Karpas-422 (cell line): ENCODE measurements at regions not wholly inside any gene's neighbourhood (a gene's known extent, or its start where the extent isn't known, plus 50 kb on each side); places are given as distances from the start of the nearest gene placed in this dataset.

ENCODE experiments used
- DNase-seq: peaks from one replicate; pipeline ENCODE4 v3.0.0-alpha.2; 2015
- H2AFZ ChIP-seq: fragments of 200-600 bp; sonication (generic); 2 replicates; pipeline ENCODE4 v1.6.1; 2014; ENCODE audit warnings: antibody characterized with exemption, low read length, mixed read lengths
- H3K27ac ChIP-seq: fragments of 200-600 bp; sonication (generic); 2 replicates; pipeline ENCODE4 v1.5.1; 2014; ENCODE audit warnings: mild to moderate bottlenecking, low read length, moderate library complexity
- H3K27me3 ChIP-seq: fragments of 200-600 bp; sonication (generic); 2 replicates; pipeline ENCODE4 v1.6.1; 2014; ENCODE audit warnings: low read length, mixed read lengths
- H3K36me3 ChIP-seq: fragments of 200-600 bp; sonication (generic); 2 replicates; pipeline ENCODE4 v1.6.1; 2014; ENCODE audit warnings: low read length, mixed read lengths; ENCODE audit not compliant: insufficient read depth
- H3K4me1 ChIP-seq: fragments of 200-600 bp; sonication (generic); 2 replicates; pipeline ENCODE4 v1.6.1; 2014; ENCODE audit warnings: mild to moderate bottlenecking, low read length, mixed read lengths
- H3K4me2 ChIP-seq: fragments of 200-600 bp; sonication (generic); 2 replicates; pipeline ENCODE4 v1.6.1; 2014; ENCODE audit warnings: low read length, low read depth, mild to moderate bottlenecking; ENCODE audit not compliant: poor library complexity, severe bottlenecking
- H3K4me3 ChIP-seq: fragments of 200-600 bp; sonication (generic); 2 replicates; pipeline ENCODE4 v1.5.1; 2014; ENCODE audit warnings: mild to moderate bottlenecking, antibody characterized with exemption, low read length, mixed read lengths
- H3K79me2 ChIP-seq: fragments of 200-600 bp; sonication (generic); 2 replicates; pipeline ENCODE4 v1.6.1; 2014; ENCODE audit warnings: mild to moderate bottlenecking, low read length, mixed read lengths
- H3K9ac ChIP-seq: fragments of 200-600 bp; sonication (generic); 2 replicates; pipeline ENCODE4 v1.6.0; 2014; ENCODE audit warnings: low read length
- H3K9me2 ChIP-seq: fragments of 200-600 bp; sonication (generic), shearing (Covaris generic); replicated peaks from 2 replicates; pipeline ENCODE4 v1.6.0; 2014; ENCODE audit warnings: mild to moderate bottlenecking, low read length, moderate library complexity; ENCODE audit not compliant: insufficient read depth
- H3K9me3 ChIP-seq: fragments of 300-700, 200-600 bp; sonication (generic); 2 replicates; pipeline ENCODE4 v1.6.1; 2014; ENCODE audit warnings: low read length, mixed read lengths
- H4K20me1 ChIP-seq: fragments of 200-600 bp; sonication (generic); 2 replicates; pipeline ENCODE4 v1.6.1; 2014; ENCODE audit warnings: mild to moderate bottlenecking, antibody characterized with exemption, low read length, low read depth; ENCODE audit not compliant: insufficient read depth

DNA sequence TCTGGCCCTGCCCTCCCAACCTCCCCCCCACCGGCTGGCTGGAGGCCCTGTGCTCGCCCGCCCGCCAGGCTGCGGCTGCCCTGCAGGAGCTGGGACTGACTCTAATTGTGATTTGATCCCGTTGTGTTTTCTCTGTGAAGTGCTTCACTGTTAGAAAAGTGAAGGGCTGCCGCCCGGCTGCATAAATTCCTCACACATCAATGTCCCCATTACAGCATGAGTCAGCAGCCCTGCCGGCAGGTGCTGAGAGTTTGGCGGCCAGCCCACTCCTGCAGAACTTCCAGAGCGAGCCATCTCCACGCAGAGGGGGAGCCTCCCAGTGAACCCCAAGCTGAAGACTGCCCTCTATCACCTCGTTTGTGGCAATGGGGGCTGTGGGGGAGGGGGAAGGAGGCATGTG lies 137.9 kb downstream of the DLL1 start:
- no peaks in the 10 kb centered on the region for H3K9me2 ChIP-seq
- no peak overlapping the region for H3K27ac ChIP-seq
- no peak overlapping the region for H3K4me2 ChIP-seq
- H3K79me2 ChIP-seq = no peaks in the 10 kb centered on the region
- no peak for DNase-seq
- no peaks in the 10 kb centered on the region for H4K20me1 ChIP-seq
- no peaks in the 10 kb centered on the region for H3K27me3 ChIP-seq
- no peaks in the 10 kb centered on the region for H3K36me3 ChIP-seq
- no peaks in the 10 kb centered on the region; the same call in 1 of the 2 replicates for H3K9me3 ChIP-seq
- no peaks in the 10 kb centered on the region for H3K4me1 ChIP-seq
- H2AFZ ChIP-seq = no peak overlapping the region
- H3K9ac ChIP-seq = no peak overlapping the region
- H3K4me3 ChIP-seq = no peak overlapping the region

DNA sequence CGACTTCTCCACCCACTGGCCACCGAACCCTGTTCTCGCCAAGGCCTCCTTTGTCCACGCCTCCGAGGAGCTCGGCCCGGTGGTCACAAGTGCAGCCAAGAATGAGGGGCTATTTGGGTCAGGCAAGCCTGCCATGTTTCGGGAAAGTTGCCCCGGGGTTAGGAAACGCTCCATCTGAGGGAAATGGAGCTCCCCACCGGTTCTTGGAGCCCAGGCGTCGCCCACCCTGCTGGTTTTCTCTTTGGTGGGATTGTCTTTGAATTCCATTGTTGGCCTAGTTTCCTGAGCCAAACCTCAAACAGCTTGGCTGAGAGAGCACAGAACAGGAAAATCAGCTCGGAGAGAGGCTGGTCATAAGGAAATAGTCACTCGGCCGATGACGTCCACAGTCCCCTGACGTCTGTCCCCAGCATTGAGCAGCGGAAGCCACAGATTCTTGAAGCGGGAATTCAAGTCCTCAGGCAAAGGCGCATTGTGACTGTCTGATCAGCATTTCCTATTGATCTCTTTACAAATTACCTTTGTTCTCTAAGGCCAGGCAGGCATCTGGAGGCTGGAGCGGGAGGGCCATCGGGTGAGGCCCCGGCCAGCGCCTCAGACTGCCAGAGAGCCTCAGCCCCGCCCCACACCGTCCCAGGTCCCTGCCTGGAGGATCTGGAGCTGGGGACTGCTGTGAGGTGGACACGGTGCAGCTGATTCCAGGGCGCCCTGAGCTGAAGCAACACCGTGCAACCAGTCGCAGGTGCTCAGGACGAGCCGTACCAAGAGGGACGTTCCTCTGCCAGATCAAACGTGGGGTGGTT lies 138.6 kb downstream of the DLL1 start:
- Histone ChIP-seq H3K4me2 (no peak overlapping the region), H3K9me2 (no peaks in the 10 kb centered on the region), H3K9ac (no peak overlapping the region), H3K4me3 (no peak overlapping the region), H2AFZ (no peak overlapping the region), H3K79me2 (no peaks in the 10 kb centered on the region), H3K4me1 (no peaks in the 10 kb centered on the region), H4K20me1 (no peaks in the 10 kb centered on the region), H3K36me3 (no peaks in the 10 kb centered on the region), H3K27me3 (no peaks in the 10 kb centered on the region), H3K9me3 (no peaks in the 10 kb centered on the region; the same call in 1 of the 2 replicates), H3K27ac (no peak overlapping the region)
- DNase-seq = no peak

DNA sequence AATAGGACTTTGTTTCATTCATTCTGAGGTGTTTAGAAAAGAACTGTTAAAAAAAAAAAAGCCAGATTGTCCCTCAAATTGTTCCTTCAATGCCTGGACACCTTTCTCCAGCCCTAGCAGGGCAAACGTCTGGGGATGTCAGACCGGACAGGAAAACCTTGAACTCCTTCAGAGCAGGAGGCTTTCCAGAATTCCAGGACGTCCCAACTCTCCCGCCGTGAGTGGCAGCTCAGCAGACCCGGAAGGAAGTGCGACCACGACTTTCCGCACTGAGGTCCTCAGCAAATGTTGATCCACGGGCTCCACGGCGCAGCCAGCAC lies 139.1 kb downstream of the DLL1 start:
- no peaks in the 10 kb centered on the region for H3K9me3 ChIP-seq
- H3K79me2 ChIP-seq = no peaks in the 10 kb centered on the region
- H3K9ac ChIP-seq = no peak overlapping the region
- H3K36me3 ChIP-seq = no peaks in the 10 kb centered on the region
- H3K9me2 ChIP-seq = no peaks in the 10 kb centered on the region
- no peak for DNase-seq
- no peaks in the 10 kb centered on the region for H3K27me3 ChIP-seq
- no peaks in the 10 kb centered on the region for H3K4me1 ChIP-seq
- no peak overlapping the region for H3K4me2 ChIP-seq
- no peak overlapping the region for H3K27ac ChIP-seq
- H3K4me3 ChIP-seq = no peak overlapping the region
- H4K20me1 ChIP-seq = no peaks in the 10 kb centered on the region
- H2AFZ ChIP-seq = no peak overlapping the region

DNA sequence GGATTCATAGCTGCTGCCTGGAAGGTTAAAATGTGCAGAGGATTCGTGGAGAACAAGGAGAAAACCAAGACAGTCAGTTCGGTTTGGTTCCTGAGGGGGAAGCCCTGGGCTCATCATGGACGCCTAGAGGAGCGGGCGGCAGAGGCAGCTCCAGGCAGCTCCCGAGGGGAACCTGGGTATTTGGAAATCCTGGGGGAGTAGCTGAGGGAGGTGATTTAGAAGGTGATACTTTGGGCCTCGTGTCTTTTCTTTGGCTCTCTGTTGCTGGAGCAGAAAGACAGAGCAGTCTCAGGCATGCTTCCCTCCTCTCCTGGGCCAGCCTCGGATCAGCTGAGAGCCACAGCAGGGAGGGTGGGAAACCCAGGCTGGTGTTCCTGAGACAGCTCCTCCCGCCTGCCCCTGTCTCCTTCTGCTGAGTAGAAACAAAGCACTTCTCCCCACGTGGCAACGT lies 139.5 kb downstream of the DLL1 start:
- Histone ChIP-seq H3K9me2 (no peaks in the 10 kb centered on the region), H3K9ac (no peak overlapping the region), H3K4me3 (no peak overlapping the region), H2AFZ (no peak overlapping the region), H3K27ac (no peak overlapping the region), H3K4me2 (no peak overlapping the region), H3K4me1 (no peaks in the 10 kb centered on the region), H3K9me3 (no peaks in the 10 kb centered on the region), H3K36me3 (no peaks in the 10 kb centered on the region), H3K79me2 (no peaks in the 10 kb centered on the region), H4K20me1 (no peaks in the 10 kb centered on the region), H3K27me3 (no peaks in the 10 kb centered on the region)
- no peak for DNase-seq

DNA sequence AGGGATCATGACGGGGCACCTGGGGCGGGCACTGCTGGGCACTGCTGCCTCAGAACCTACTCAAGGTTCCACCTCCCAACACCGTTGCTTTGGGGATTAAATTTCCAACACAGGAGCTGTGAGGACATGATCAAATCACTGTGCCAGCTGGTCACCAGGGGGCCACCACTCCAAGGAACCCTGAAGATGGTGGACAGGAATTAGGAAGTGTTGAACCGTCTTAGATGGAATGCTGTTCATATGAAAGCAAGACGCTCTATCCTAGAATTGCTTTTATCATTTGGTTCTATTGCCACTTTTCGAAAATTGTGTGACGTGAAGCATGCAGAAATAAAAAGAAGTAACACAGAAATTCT lies 140.3 kb downstream of the DLL1 start:
- H3K36me3 ChIP-seq = no peaks in the 10 kb centered on the region
- no peak overlapping the region for H2AFZ ChIP-seq

DNA sequence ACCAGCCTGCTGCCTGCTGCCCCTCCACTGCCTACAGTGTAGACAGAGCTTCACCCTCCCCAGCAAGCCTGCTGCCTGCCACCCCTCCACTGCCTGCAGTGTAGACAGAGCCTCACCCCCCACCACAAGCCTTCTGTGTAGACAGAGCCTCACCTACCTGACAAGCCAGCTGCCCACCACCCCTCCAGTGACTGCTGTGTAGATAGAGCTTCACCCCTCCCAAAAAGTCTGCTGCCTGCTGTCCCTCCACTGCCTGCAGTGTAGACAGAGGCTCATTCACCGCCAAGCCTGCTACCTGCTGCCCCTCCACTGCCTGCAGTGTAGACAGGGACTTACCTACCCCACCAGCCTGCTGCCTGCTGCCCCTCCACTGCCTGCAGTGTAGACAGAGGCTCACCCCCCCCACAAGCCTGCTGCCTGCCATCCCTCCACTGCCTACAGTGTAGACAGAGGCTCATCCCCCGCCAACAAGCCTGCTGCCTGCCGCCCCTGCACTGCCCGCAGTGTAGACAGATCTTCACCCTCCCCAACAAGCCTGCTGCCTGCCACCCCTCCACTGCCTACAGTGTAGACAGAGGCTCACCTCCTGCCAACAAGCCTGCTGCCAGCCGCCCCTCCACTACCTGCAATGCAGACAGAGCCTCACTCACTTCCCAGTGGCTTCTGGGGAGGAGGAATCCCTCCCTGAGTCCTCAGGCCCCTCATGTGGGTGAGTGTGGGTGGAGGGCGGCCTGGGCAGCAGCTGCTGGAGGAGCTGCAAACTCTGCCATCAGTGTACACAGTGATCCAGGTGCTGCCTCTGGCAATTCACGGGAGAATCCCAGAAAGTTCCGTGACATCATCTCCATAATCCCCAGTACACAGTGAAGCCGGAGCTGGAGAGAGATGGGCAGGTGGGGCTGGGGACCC lies 140.9 kb downstream of the DLL1 start:
- Histone ChIP-seq H3K36me3 (no peaks in the 10 kb centered on the region), H3K79me2 (no peaks in the 10 kb centered on the region), H3K27ac (no peak overlapping the region), H3K9me3 (no peaks in the 10 kb centered on the region), H3K27me3 (no peaks in the 10 kb centered on the region), H2AFZ (no peak overlapping the region), H3K4me2 (no peak overlapping the region), H3K9me2 (no peaks in the 10 kb centered on the region), H4K20me1 (no peaks in the 10 kb centered on the region), H3K4me1 (no peaks in the 10 kb centered on the region), H3K4me3 (no peak overlapping the region), H3K9ac (no peak overlapping the region)
- no peak for DNase-seq

More for the DNA sequence above, 140.3 kb downstream of the DLL1 start:
- no peak for DNase-seq
- Histone ChIP-seq H3K4me1 (no peaks in the 10 kb centered on the region), H3K9me3 (no peaks in the 10 kb centered on the region), H3K27ac (no peak overlapping the region), H3K27me3 (no peaks in the 10 kb centered on the region), H3K9ac (no peak overlapping the region), H3K9me2 (no peaks in the 10 kb centered on the region), H3K4me3 (no peak overlapping the region), H3K79me2 (no peaks in the 10 kb centered on the region), H3K4me2 (no peak overlapping the region), H4K20me1 (no peaks in the 10 kb centered on the region)

DNA sequence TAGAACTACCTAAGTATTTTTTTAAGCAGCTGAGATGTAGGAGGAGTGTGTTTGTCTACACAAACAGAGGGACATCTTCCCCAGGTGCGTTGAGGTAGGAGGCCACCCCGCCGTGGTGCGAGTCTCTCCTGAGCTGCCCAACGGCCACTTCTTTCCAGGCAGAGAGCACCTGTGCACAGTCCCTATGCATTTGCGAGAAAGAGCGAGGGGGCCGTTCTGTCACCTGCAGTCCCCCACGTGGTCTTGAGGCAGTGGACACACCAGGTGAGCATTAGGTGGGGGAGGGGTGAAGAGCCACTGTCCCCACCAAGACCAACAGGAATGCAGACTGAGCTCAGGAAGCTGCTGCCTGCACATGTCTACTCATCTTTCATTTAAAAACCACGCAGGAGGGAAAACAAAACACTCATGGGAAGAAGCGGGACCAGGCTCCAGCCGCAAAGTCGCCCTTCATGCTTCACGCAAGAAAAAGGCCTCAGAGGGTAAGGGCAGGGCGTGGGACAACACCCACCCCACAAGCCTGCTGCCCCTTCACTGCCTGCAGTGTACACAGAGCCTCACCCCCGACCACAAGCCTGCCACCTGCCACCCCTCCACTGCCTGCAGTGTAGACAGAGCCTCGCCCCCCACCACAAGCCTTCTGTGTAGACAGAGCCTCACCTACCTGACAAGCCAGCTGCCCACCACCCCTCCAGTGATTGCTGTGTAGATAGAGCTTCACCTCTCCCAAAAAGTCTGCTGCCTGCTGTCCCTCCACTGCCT lies 142.0 kb downstream of the DLL1 start:
- H3K27ac ChIP-seq = no peak overlapping the region
- no peaks in the 10 kb centered on the region for H3K9me2 ChIP-seq
- H3K9ac ChIP-seq = no peak overlapping the region
- H3K4me3 ChIP-seq = no peak overlapping the region
- no peaks in the 10 kb centered on the region for H3K27me3 ChIP-seq
- no peak overlapping the region for H3K4me2 ChIP-seq
- no peak for DNase-seq
- H3K9me3 ChIP-seq = no peaks in the 10 kb centered on the region; the same call in 1 of the 2 replicates
- no peaks in the 10 kb centered on the region for H3K79me2 ChIP-seq
- H3K36me3 ChIP-seq = no peaks in the 10 kb centered on the region
- no peak overlapping the region for H2AFZ ChIP-seq
- no peaks in the 10 kb centered on the region for H3K4me1 ChIP-seq
- H4K20me1 ChIP-seq = no peaks in the 10 kb centered on the region
